GM12865 (cell line): ENCODE measurements at regions not wholly inside any gene's neighbourhood (a gene's known extent, or its start where the extent isn't known, plus 50 kb on each side); places are given as distances from the start of the nearest gene placed in this dataset.

Experiments used
- DNase-seq: peaks from one replicate; pipeline ENCODE4 v3.0.0; 2010; ENCODE audit warnings: low read depth
- H3K4me3 ChIP-seq: 2 replicates; pipeline ENCODE4 v1.5.1; 2011; ENCODE audit warnings: mild to moderate bottlenecking, low read depth, low read length, control low read depth
- TF ChIP-seq, protein P1 (sequence below): IDR thresholded peaks from 2 replicates; pipeline ENCODE4 v1.5.1; 2011; ENCODE audit warnings: low read length, control low read depth, low read depth, inconsistent platforms; ENCODE audit not compliant: insufficient read depth; ENCODE audit errors: missing control alignments

DNA sequence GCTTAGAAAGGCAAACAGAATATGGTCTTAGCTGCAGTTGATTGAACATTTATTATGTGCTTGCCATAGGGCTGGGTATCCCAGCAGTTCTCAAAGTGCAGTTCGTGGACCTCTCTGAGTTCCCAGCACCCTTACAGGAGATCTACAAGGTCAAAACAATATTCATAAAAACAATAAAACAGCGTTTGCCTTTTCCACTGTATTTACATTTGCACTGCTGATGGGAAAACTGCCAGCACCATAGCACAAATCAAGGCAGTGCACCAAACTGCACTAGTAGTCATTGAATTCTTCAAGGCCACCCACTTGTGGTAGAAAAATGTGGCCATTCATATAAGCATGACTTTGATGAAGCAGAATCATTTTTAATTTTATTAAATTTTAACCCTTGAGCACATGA, 128.1 kb downstream of the CCDC34 start:
- TF ChIP-seq, protein P1, sequence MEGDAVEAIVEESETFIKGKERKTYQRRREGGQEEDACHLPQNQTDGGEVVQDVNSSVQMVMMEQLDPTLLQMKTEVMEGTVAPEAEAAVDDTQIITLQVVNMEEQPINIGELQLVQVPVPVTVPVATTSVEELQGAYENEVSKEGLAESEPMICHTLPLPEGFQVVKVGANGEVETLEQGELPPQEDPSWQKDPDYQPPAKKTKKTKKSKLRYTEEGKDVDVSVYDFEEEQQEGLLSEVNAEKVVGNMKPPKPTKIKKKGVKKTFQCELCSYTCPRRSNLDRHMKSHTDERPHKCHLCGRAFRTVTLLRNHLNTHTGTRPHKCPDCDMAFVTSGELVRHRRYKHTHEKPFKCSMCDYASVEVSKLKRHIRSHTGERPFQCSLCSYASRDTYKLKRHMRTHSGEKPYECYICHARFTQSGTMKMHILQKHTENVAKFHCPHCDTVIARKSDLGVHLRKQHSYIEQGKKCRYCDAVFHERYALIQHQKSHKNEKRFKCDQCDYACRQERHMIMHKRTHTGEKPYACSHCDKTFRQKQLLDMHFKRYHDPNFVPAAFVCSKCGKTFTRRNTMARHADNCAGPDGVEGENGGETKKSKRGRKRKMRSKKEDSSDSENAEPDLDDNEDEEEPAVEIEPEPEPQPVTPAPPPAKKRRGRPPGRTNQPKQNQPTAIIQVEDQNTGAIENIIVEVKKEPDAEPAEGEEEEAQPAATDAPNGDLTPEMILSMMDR, result no peak
- H3K4me3 ChIP-seq, result no peak overlapping the region
- no peak for DNase-seq

DNA sequence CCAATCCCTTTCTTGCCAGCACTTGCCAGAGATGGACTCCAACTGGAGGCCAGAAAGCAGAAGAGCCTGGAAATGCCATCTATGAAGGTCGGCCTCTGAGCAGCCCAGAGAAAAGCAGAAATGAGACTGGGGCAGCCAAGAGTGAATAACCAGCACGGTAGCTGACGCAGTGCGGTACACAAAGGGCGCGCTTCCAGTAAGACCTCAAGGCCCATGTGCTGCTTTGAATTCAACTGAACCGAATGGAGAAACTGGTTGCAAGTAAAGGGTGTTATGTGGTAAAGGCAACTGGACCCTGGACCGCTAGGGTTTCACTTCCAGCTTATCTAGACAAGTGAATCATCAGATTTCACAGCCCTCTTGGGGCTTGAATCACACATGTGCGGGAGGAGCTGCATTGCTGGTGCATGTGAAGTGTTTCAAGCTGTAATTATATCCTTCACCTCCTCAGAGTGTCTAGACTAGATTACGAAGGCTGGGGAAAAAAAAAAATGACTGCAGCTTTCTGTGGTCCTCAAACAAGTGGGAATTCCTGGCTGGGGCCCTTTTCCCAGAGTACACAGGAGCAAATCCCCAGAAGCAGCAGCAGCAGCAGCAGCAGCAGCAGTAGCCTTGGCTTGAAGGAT, 128.9 kb downstream of the CCDC34 start:
- peak overlapping the region; percentile 17 for H3K4me3 ChIP-seq
- TF ChIP-seq, protein P1, result no peak
- DNase-seq, result peak; percentile 93

DNA sequence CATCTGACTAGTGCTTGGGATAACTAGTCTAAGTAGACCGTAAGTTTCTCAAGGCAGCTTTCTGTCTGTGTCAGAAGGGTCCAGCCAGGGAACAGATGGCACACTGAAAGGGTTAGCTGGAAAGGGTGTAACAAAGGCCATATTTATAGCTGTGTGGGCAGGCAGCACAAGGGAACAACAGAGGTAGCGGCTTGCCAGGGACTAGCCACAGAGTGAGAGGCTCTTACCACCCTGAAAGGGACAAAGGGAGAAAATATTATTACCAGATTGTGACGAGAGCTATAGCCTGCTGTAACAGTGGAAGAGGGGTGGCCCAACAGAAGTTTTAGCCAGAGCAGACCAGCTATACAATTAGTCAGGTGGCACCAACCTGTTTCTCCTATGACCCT, 129.4 kb downstream of the CCDC34 start:
- peak; percentile 30 for DNase-seq
- peak overlapping the region; percentile 17 for H3K4me3 ChIP-seq

DNA sequence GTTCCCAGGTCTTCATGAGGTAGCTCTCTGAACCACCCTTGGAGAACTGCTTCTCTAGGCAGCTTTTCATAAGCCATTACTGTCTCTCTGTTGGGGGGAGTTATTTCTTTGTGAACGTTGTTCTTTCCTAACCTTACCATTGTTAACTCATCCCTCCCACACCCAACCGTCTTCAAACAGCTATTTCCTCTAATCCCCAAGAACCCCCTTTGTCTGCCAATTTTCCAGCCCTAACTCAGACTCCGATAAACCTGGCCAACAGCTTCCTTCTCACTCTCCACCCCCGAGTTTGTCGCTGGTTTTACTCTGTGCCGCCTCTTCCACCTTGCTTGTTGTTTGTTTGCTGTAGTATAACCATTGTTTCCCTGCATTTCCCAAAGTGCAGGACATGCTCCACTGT, 131.5 kb downstream of the CCDC34 start:
- DNase-seq, result no peak
- TF ChIP-seq, protein P1, result no peak
- no peak overlapping the region for H3K4me3 ChIP-seq

More for the DNA sequence above, 129.4 kb downstream of the CCDC34 start:
- TF ChIP-seq, protein P1, result no peak

DNA sequence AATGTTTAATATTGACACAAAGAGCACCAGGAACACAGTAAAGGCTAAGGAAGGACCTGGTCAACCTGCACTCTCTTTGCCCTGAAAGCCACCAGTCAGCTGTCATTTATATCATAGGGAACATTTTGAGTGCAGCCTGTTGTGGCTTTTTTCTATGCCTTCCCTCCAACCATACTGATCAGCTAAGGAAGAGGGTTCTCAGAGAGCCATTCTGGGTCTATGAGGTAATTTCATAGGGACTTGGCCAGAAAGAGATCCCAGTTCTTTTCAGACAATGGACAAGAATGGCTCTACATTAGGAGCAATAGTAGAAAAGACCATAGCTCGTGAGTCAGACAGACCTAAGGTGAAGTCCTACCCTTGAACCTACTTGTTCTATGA, 132.8 kb downstream of the CCDC34 start:
- no peak overlapping the region for H3K4me3 ChIP-seq
- TF ChIP-seq, protein P1, result no peak
- no peak for DNase-seq

DNA sequence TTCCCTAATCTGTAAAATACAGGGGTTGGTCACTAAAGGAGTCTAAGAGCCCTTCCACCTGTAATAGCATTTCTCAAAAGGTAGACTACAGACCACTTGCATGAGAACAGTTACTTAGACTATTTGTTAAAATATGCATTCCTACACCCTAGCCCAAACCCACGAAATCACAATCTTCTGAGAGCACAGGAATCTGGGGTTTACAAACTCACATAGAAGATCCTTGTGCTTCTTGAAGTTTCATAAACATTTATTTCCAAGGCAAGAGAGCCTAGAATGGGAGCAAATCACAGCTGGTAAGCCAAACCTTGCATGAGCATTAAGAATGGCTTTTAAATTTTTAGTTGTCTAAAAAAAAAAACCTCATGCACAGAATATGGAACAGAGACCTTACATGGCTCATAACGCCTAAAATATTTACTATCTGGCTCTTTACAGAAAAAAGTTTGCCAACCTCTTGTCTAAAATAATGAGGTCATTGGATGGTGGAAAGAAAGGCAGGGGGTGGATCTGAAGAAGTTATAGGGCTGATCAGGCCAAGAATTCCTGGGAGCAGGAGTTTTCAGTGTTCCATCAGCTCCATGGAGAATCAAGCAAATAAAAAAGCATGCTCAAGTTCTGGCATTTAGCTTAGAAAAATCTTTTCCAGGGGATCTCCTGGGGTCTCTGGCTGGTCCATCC, 133.4 kb downstream of the CCDC34 start:
- DNase-seq, result no peak
- no peak overlapping the region for H3K4me3 ChIP-seq
- TF ChIP-seq, protein P1, result no peak

DNA sequence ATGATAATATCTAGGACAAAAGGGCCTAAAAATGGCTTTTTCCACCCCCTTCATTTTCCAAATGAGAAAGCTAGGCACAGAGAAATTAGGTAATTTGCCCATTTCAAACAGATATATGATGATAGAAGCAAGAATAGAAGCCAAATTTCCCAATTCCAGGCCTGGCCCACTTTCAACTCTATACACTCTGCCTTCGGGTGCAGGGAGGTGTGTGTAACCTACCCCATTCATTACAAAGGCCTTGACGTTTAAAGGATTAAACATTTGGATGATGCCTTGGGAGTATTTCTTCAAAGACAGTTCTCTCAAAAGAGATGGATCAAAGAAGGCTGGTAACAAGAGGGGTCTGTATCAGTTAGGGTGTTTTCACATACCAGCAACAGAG, 134.1 kb downstream of the CCDC34 start:
- TF ChIP-seq, protein P1, result no peak
- no peak overlapping the region for H3K4me3 ChIP-seq
- DNase-seq, result no peak
